ENCODE measurements at regions not wholly inside any gene's neighbourhood (a gene's known extent, or its start where the extent isn't known, plus 50 kb on each side); places are given as distances from the start of the nearest gene placed in this dataset.

DNA sequence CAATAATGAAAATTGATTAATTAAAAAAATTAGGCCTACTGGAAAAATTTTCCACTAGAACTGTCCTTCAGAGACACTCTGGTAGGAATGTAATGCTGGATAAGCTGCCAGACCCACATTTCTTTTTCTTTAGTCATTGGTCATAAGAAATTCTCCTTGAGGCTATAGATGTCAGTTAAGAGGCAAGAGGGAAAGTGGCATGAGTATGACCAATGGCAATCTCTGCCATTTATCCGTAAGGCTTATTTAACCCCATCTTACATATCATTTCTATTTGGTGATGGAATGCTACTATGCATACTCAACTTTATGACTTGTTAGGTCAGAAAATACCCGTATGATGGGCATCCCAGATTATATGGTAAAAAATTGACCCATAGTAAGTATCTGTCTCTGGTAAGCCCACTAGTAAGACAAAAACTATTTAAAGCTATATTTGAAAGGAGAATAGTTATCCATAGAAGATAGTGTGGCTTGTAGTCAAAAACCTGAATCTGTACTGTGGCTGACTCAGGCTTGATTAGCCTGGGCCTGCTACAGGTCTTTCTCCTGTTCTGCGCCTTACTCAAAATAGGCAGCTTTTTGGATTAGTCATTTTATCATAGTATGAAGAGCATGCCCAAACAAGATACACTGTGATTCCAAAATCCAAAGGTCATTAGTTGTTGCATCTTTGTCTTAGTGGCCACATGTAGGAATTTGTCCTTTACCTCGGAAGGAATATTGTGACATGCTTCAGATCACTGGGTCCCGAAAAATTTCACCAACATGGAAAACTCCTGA, 314.7 kb downstream of the PYDC2 start:
- no peaks in the 10 kb centered on the region for H3K4me1 ChIP-seq (ENCODE audit: control insufficient read depth in 5 of 5, insufficient read depth in 5 of 5, low read length in 5 of 5)
- no peaks in the 10 kb centered on the region for H3K27me3 ChIP-seq (ENCODE audit: control insufficient read depth in 3 of 3, insufficient read depth in 3 of 3, low read length in 2 of 3)
- no peak overlapping the region for H3K4me3 ChIP-seq
- H3K36me3 ChIP-seq (ENCODE audit: control insufficient read depth in 4 of 4, insufficient read depth in 4 of 4, low read length in 4 of 4) = no peaks in the 10 kb centered on the region
- H3K27ac ChIP-seq (ENCODE audit: low read depth in 1 of 2, low read length in 1 of 2) = no peak overlapping the region
- no peaks in the 10 kb centered on the region for H3K9me3 ChIP-seq (ENCODE audit: control insufficient read depth in 4 of 4, insufficient read depth in 3 of 4, low read length in 3 of 4)
- no peak for ATAC-seq (ENCODE audit: insufficient read depth, low FRiP score)
- 91 to 92% methylated on average over 5 of the region's 5 CpGs for WGBS, 2 donors
- DNase-seq = no peak
- TF ChIP-seq, protein P1, sequence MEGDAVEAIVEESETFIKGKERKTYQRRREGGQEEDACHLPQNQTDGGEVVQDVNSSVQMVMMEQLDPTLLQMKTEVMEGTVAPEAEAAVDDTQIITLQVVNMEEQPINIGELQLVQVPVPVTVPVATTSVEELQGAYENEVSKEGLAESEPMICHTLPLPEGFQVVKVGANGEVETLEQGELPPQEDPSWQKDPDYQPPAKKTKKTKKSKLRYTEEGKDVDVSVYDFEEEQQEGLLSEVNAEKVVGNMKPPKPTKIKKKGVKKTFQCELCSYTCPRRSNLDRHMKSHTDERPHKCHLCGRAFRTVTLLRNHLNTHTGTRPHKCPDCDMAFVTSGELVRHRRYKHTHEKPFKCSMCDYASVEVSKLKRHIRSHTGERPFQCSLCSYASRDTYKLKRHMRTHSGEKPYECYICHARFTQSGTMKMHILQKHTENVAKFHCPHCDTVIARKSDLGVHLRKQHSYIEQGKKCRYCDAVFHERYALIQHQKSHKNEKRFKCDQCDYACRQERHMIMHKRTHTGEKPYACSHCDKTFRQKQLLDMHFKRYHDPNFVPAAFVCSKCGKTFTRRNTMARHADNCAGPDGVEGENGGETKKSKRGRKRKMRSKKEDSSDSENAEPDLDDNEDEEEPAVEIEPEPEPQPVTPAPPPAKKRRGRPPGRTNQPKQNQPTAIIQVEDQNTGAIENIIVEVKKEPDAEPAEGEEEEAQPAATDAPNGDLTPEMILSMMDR (IDR thresholded peaks at IDR 0.05; ENCODE audit: control extremely low read depth, extremely low read depth) = no peak
- H3K9ac ChIP-seq (ENCODE audit: insufficient read depth in 1 of 2, low read length in 2 of 2) = no peak overlapping the region

DNA sequence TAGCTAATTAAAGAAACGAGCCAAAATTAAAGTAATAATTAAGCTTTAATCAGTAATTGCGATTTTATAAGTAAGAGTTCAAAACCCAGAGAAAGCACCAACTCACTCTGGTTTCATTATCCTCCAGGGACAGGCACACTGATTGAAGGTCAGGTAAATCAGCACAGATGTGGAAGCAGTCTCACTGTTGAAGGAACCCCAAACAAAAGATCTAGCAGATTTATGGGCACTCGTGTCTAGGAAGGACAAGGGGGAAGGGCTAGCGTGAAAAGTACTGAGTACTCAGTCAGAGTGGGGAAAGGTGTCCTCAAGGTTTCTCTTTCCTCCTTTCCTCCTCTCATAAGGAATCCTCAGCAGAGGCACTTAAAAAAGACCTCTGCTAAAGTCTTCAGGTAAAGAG, 320.1 kb downstream of the PYDC2 start:
- DNase-seq (no peak), ATAC-seq (ENCODE audit: insufficient read depth, low FRiP score) (no peak)
- 65 to 67% methylated on average over 4 of the region's 4 CpGs for whole genome bisulfite sequencing, 2 donors
- Histone ChIP-seq H3K36me3 (ENCODE audit: control insufficient read depth in 4 of 4, insufficient read depth in 4 of 4, low read length in 4 of 4) (no peaks in the 10 kb centered on the region), H3K27ac (ENCODE audit: low read depth in 1 of 2, low read length in 1 of 2) (no peak overlapping the region), H3K4me1 (ENCODE audit: control insufficient read depth in 5 of 5, insufficient read depth in 5 of 5, low read length in 5 of 5) (no peaks in the 10 kb centered on the region), H3K27me3 (ENCODE audit: control insufficient read depth in 3 of 3, insufficient read depth in 3 of 3, low read length in 2 of 3) (no peaks in the 10 kb centered on the region), H3K9ac (ENCODE audit: insufficient read depth in 1 of 2, low read length in 2 of 2) (no peak overlapping the region), H3K4me3 (no peak overlapping the region), H3K9me3 (ENCODE audit: control insufficient read depth in 4 of 4, insufficient read depth in 3 of 4, low read length in 3 of 4) (peaks cover 0 to 2% (median 0%) of the 10 kb centered on the region in 4 donors)
- TF ChIP-seq, protein P1 (IDR thresholded peaks at IDR 0.05; ENCODE audit: control extremely low read depth, extremely low read depth) = no peak

DNA sequence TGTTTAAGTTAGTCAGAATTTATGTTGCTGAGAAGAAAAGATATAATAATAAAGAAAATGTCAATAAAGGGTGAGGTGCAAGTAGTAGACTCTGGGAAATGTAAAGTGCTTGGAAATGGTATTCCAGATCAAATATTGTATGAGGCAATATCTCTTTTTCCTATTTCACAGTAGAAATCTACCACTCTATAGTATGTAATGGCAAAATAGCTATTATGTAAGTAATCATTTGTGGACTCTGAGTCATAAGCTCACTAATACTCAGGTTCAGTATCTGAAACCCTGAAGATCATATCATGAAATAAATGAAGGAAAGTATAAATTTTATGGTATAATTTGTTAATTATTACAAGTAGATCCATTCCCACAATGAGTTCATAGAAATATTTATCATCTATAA, 322.1 kb downstream of the PYDC2 start:
- H3K4me3 ChIP-seq = no peak overlapping the region
- H3K27ac ChIP-seq (ENCODE audit: low read depth in 1 of 2, low read length in 1 of 2) = no peak overlapping the region
- no peaks in the 10 kb centered on the region for H3K36me3 ChIP-seq (ENCODE audit: control insufficient read depth in 4 of 4, insufficient read depth in 4 of 4, low read length in 4 of 4)
- TF ChIP-seq, protein P1 (IDR thresholded peaks at IDR 0.05; ENCODE audit: control extremely low read depth, extremely low read depth) = no peak
- no peaks in the 10 kb centered on the region for H3K4me1 ChIP-seq (ENCODE audit: control insufficient read depth in 5 of 5, insufficient read depth in 5 of 5, low read length in 5 of 5)
- H3K9me3 ChIP-seq (ENCODE audit: control insufficient read depth in 4 of 4, insufficient read depth in 3 of 4, low read length in 3 of 4) = peaks cover 0 to 2% (median 0%) of the 10 kb centered on the region in 4 donors
- H3K9ac ChIP-seq (ENCODE audit: insufficient read depth in 1 of 2, low read length in 2 of 2) = no peak overlapping the region
- DNase-seq (no peak), ATAC-seq (ENCODE audit: insufficient read depth, low FRiP score) (no peak)
- no peaks in the 10 kb centered on the region for H3K27me3 ChIP-seq (ENCODE audit: control insufficient read depth in 3 of 3, insufficient read depth in 3 of 3, low read length in 2 of 3)

DNA sequence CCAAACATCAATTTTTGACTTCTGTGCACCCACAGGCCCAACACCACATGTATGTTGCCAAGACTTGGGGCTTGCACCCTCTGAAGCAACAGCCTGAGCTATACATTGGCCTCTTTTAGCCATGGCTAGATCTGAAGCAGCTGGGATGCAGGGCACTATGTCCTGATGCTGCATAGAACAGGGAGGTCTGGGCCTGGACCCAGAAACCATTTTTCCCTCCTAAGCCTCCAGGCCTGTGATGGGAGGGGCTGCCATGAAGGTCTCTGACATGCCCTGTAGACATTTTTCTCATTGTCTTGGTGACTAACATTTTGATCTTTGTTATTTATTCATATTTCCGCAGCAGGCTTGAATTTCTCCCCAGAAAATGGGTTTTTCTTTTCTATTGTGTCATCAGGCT, 330.0 kb downstream of the PYDC2 start:
- Histone ChIP-seq H3K27ac (ENCODE audit: low read depth in 1 of 2, low read length in 1 of 2) (no peak overlapping the region), H3K27me3 (ENCODE audit: control insufficient read depth in 3 of 3, insufficient read depth in 3 of 3, low read length in 2 of 3) (no peaks in the 10 kb centered on the region), H3K9me3 (ENCODE audit: control insufficient read depth in 4 of 4, insufficient read depth in 3 of 4, low read length in 3 of 4) (peaks cover 0 to 6% (median 2%) of the 10 kb centered on the region in 4 donors), H3K36me3 (ENCODE audit: control insufficient read depth in 4 of 4, insufficient read depth in 4 of 4, low read length in 4 of 4) (no peaks in the 10 kb centered on the region), H3K4me3 (no peak overlapping the region), H3K9ac (ENCODE audit: insufficient read depth in 1 of 2, low read length in 2 of 2) (no peak overlapping the region), H3K4me1 (ENCODE audit: control insufficient read depth in 5 of 5, insufficient read depth in 5 of 5, low read length in 5 of 5) (no peaks in the 10 kb centered on the region)
- TF ChIP-seq, protein P1 (IDR thresholded peaks at IDR 0.05; ENCODE audit: control extremely low read depth, extremely low read depth) = no peak
- DNase-seq = no peak
- WGBS, 2 donors = 95 to 98% methylated on average over 1 of the region's 1 CpG
- ATAC-seq (ENCODE audit: insufficient read depth, low FRiP score) = no peak
